Hematopoietic multipotent progenitor cell treated with erythropoietin and hydrocortisone succinate and interleukin-3 and kit ligand, for 17 days (in vitro differentiated cells): ENCODE measurements at regions not wholly inside any gene's neighbourhood (a gene's known extent, or its start where the extent isn't known, plus 50 kb on each side); places are given as distances from the start of the nearest gene placed in this dataset.
A peak's percentile ranks its signal among the peaks of the same experiment; 100 is the strongest.
"Not testable (repeated sequence)": the region's sequence is repeated elsewhere in the genome, so short reads cannot be mapped to it uniquely, and the experiment has no call there.

Source experiments
- DNase-seq: peaks from one replicate; pipeline ENCODE4 v3.0.0-alpha.2; 2015; ENCODE audit warnings: low spot score

DNA sequence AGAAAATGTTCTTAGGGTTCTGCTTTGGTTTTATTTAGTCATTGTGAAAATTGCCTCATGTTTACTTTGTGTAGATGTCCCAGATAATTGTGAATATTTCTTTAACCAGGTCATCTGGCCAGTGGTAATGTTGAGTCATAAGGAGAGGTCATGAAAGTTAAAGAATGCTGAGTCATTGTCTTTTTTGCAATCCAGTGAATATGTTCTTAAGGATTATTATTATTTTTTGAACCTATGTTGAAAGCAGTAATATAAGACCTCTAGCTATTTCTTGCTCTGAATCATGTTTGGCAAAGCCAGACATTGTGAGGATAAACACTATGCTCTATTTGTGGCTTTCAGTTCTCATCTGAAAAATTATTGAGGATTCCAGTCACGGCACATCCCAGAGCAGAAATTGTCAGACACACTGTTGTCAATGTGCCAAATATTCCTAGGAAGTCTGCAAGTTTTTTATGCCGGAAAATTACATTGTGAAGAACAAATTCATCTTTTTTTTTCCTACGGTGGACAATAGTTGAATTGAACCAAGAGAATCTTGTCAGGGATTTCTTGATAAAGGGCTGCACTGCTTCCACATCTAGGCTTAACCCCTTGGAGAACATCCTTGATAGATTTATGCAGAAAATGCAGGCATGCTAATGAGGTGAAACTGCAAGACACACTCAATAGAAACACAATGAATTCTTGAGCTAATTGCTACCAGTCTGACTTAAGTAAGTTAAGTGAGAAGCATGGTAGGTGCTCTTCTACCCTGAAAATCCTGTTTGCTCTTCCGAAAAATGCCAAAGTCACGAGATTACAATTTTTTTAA, 369.6 kb downstream of the ATP23 start:
- DNase-seq = no peak

DNA sequence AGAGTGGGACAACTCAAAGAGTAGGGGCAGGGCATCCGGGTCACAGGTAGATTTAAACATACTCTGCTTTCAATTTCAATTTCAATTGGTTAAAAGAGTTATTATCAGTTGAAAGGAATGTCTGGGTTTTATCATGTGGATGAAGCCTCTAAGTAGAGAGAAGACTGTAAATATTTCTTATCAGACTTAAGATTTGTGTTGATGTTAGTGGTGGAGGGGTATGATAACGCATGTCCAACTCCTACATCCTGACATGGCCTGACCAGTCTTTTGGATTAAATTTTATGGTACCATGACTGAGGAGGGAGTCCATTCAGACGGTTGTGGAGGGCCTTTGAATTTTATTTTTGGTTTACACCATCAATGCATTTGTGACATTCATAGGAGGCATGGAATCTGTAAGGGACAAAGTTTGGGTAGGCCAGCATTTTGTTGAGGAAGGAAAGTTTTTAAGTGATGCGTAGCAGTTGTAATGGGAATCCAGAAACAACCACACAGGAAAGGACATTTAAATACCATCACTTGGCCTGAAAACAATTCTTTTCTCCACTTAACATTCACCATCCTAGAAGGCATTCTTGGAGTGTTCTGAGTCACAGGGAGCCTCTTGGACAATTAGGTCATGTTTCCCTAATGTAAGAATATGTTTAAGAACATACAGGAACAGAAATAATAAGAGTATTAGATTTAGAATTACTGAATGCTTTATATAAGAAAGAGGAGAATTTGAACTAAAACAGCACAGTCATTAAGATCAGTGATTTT, 371.9 kb downstream of the ATP23 start:
- no peak for DNase-seq

DNA sequence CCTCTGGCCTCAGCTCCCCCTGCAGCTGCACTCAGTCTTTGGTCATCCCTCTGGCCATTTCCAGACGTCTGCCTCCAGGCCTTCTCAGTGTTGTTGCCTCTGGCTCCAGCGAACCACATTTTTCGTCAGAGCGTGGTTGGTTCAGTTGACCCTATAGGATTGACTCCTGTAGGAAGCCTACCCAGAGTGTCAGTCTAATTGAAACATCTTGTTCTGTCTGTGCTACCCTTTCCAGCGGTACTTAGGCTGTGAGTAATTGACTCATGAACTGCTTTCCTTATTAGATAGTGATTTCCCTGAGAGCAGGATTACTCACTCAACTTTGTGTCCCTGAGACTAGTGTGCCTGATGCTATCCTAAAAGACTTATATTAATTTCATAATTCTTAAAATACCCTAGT, 373.2 kb downstream of the ATP23 start:
- no peak for DNase-seq

GRCh38 chr12:58316926-58317325, 375.6 kb downstream of the ATP23 start:
- DNase-seq = no peak

DNA sequence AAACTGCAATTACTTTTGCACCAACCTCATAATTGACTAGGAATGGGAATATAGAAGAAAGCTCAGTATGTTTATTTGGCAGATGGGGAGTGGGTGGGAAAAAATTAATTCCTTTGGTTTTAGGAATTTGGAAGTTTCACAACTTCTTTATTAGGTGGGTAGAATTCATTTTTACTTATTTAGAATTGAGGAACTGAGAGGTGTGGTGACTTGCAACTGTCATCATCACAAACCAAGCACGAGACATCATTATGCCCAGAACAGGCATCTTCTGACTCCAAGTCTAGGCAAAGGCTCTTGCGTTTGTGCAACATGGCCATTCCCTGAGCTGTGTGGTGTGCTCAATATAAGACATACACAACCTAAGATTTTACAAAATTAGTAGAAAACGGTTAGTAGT, 380.0 kb downstream of the ATP23 start:
- no peak for DNase-seq

DNA sequence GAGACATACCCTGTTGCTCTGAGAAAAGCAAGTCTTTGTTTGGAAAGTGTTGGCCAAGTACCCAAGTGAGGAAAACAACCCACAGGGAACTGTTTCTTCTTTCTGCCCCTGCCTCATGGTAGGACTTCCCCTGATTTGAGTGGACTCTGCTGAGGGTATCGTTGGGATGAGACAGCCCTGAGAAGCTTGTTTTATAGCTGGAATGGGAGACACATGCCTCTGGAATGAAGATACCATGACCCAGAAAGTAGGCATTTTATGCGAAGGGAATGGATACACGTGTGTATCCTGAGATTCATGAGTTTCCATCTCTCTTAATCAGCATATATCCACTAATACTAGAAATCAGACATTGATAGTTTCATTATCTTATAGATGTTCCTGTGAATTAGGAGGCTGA, 382.3 kb downstream of the ATP23 start:
- DNase-seq = no peak

DNA sequence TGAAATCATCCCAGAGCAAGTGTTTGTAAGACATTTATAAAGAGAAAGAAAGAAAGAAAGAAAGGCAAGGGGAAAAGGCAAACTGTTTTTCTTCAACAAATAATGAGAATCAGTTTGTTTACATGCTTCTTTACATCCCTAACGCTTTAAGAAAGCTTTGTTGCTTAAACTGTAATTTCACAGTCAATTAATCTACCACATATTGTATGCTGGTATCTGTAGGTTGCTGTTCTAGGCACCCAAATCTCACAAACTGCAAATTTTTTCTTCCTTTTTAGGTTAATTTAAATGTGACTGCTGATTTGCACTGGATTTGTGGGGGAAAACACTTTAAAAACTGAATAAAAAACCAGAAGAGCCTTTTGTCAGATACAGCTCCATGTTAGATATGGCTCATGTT, 384.2 kb downstream of the ATP23 start:
- DNase-seq = no peak

DNA sequence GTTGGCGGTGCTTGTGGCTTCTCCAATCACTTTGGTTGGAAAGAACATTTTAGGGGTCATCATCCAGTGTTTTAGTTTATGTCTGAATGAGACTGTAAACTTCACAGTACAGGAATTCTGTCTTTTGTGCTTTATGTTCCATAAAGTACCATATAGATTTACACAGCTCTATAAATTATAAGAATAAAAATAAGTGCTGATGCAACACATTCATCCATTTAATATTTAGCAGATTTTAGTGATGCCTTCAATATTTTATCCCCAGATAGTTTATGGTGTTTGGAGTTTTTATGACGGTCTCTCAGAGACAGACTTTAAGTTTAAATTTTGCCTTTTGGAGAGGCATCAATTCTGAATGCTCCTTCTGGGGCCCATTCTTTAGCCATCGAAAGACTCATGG, 385.2 kb downstream of the ATP23 start:
- no peak for DNase-seq

DNA sequence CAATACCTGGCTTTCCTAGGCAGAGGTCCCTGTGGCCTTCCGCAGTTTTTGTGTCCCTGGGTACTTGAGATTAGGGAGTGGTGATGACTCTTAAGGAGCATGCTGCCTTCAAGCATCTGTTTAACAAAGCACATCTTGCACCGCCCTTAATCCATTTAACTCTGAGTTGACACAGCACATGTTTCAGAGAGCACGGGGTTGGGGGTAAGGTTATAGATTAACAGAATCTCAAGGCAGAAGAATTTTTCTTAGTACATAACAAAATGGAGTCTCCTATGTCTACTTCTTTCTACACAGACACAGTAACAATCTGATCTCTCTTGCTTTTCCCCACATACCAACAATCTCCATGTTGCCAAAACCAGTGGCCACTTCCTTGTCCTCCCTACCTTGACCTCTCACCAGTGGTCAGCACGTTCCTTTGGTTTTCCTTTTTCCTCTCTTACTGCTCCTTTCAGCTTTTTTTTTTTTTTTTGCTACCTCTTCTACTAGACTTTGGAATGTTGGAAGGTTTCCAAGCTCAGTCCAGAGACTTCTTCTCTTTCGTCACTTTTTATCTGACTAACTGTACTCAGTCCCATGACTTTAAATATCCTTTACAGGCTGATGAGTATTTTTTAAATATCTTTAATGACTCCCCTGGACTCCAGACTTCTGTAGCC, 395.3 kb downstream of the ATP23 start:
- not testable (repeated sequence) for DNase-seq

DNA sequence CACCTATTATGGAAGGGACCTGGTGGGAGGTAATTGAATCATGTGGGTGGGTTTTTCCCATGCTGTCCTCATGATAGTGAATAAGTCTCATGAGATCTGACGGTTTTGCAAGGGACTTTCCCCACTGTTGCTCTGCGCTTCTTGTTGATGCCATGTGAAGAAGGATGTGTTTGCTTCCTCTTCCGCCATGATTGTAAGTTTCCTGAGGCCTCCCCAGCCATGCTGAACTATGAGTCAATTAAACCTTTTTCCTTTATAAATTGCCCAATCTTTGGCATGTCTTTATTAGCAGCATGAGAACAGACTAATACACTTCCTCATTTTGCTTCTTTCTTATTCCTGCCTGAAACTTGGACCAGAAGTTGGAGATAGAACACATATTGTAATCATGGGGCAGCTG, 396.2 kb downstream of the ATP23 start:
- DNase-seq = not testable (repeated sequence)

- DNase-seq = no peak
Measured at GRCh38 chr12:58341791-58342190, 400.4 kb downstream of the ATP23 start.

DNA sequence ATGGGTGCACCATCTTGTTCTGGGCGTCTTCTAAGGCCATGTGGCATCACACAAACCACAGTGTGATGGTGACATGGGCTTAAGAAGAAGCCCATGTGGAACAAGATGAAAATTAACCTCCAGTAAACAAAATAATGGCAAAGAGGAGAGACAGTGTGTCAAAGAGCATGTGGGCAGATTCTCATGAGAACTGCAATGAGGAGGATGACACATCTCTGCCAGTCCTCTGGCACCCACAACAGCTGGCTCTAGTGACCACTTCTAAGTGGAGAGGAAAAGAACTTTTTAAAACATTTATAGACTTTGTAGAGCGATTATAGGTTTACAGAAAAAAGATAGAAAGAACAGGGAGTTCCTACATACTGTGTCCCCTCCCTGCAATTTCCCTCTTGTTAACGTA, 401.4 kb downstream of the ATP23 start:
- no peak for DNase-seq

DNA sequence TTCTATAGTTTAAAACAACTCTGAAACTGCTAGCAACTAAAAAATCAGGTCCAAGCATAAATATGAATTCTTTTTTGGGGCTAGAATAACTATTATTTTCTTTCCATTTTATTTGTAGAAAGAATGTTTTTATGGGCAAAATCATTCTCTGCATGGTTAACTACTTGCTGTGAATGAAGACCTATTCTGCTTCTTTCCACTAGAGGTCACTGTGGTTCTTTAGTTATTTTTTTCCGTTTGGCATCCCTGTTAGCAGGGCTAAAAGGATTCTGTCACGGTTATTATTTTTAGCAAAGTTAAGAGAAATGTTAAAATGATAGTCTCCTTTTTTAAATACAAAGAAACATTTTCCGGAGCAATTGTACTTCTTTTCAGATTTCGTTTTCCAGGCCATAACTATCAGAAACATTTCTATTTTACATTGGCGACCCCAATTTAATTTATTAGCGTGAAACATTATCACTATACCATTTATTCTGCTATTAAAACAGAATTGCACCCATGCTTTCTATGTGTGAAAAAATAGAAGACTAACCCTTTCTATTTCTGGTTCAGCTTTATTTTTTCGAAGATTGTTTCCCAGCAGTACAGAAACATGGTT, 404.8 kb downstream of the ATP23 start:
- DNase-seq = peak; percentile 19

- no peak for DNase-seq
Measured at GRCh38 chr12:58347188-58347587, 405.8 kb downstream of the ATP23 start.

- no peak for DNase-seq
Measured at GRCh38 chr12:58347691-58348090, 406.3 kb downstream of the ATP23 start.

DNA sequence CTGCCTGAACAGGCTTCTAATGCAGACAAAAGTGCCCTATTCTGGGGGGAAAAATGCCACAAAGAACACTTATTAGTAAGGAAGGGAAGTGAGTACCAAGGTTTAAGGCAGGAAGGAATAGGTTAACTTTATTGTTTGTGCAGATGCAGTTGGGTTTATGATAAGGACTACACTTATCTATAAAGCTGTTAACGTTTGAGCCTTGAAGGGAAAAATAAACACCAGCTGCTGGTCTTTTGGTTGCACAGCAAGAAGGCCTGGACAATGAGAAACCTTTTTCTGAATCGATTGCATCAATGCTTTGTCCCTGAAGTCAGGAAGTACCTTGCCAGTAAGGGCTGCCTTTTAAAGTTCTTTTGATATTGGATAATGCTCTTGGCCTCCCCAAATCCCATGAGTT, 407.8 kb downstream of the ATP23 start:
- DNase-seq = no peak

GRCh38 chr12:58356794-58357193, 415.4 kb downstream of the ATP23 start:
- no peak for DNase-seq

DNA sequence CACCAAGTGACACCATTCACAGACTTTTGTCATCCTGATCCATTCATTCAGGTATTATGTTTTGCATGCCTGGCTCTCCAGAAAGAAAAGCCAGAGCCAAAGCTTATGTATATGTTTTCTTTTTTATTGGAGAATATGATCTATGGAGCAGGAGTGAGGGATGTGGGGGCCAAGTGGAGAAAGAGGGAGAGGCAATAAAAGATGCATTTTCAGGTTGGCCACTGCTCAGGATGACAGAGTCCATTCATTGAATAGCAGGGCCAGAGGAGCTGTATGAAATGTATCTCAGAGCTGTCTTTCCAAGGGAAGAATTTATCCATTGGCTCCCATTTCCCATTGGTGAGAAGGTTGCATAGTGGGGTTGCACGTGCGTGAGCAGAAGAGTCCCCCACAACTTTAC, 416.1 kb downstream of the ATP23 start:
- no peak for DNase-seq

GRCh38 chr12:58358369-58358768, 417.0 kb downstream of the ATP23 start:
- no peak for DNase-seq

GRCh38 chr12:58359084-58359483, 417.7 kb downstream of the ATP23 start:
- DNase-seq = no peak

DNA sequence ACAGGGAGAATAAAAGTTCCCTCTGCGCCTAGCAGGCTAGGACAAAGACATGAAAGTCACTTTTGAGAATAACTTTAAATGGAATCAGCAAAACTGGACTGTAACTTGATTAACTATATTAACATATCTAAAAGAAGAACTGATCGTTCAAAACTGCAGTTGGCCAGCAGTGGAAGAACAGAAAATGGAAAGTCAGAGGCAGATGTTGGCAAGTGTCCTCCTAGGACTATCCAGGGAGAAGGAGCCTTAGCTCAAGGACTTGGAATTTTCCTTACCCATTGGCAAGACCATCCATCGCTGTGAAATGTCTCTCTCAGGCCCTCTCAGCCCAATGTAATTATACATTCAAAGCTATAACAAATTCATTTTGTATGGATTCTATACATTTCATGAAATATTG, 419.7 kb downstream of the ATP23 start:
- no peak for DNase-seq

DNA sequence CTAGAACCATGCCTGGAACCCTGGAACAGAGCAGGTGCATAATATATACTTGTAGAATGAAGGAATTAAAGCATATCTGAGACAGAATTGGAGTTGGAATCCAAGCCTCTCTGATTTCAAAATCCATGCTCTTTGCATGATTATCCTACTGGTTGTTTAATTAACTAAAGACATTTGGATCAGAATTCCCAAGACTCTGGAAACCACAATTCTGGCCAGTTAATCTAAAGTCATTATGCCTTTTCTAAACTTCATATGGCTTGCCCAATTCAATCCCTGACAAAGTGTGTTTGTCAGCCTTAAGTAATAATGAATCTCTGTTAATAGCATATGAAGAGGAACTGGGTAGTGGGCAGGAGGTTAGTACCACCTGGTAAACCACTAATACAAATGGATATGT, 422.6 kb downstream of the ATP23 start:
- DNase-seq = no peak
